ENCODE measurements at regions not wholly inside any gene's neighbourhood (a gene's known extent, or its start where the extent isn't known, plus 50 kb on each side); places are given as distances from the start of the nearest gene placed in this dataset.

DNA sequence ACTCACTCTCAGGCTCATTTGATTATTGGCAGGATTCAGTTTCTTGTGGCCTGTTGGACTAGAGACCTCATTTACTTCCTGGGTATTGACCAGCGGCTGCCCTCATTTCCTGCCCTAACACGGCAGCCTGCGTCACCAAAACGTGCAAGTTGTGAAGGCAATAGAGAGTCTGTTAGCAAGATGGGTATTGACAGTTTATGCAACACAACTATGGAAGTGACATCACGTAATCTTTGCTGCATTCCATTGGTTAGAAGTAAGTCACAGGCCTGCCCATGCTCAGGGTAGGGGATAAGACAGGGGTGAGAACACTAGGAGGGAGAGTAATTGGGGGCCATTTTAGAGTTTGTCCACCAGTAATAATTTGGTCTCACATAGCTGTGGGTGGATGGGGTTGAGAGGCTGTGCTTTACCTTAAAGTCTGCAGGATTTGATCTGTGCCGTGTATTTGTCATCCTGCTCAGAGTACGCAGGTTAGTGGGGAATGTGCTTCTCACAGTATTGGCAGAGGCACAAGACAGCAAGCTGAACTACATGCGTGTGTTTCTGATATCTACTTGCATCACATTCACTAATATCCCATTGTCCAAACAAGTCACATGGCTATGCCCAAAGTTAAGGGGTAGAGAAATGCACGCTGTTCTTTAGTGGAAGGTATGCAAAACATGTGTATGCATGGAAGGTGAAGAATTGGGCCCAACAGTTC lies 83.3 kb downstream of the EDEM1 start:
- intact Hi-C loops (cut with DNase I): no loop called here
- no peaks in the 10 kb centered on the region for H3K36me3 ChIP-seq
- H3K4me3 ChIP-seq: no peak overlapping the region
- H3K27me3 ChIP-seq (replicated peaks; ENCODE audit: insufficient read depth): no peaks in the 10 kb centered on the region
- TF ChIP-seq CTCF (IDR thresholded peaks at IDR 0.05) (no peak), POLR2AphosphoS5 (IDR thresholded peaks at IDR 0.05) (no peak), POLR2A (IDR thresholded peaks at IDR 0.05) (no peak)
- 83% methylated on average over 9 of the region's 9 CpGs for WGBS
- H3K4me1 ChIP-seq (replicated peaks): no peaks in the 10 kb centered on the region
- no peak for DNase-seq (ENCODE audit: low spot score)
- H3K9me3 ChIP-seq: no peaks in the 10 kb centered on the region
- H3K27ac ChIP-seq: no peak overlapping the region

- Histone ChIP-seq H3K36me3 (no peaks in the 10 kb centered on the region), H3K27me3 (replicated peaks; ENCODE audit: insufficient read depth) (no peaks in the 10 kb centered on the region), H3K4me3 (no peak overlapping the region), H3K27ac (no peak overlapping the region), H3K9me3 (no peaks in the 10 kb centered on the region), H3K4me1 (replicated peaks) (no peaks in the 10 kb centered on the region)
- WGBS: 79% methylated on average over 4 of the region's 4 CpGs
- DNase-seq (ENCODE audit: low spot score): no peak
- TF ChIP-seq POLR2AphosphoS5 (IDR thresholded peaks at IDR 0.05): no peak
- TF ChIP-seq CTCF (IDR thresholded peaks at IDR 0.05): no peak
- no peak for TF ChIP-seq POLR2A (IDR thresholded peaks at IDR 0.05)
- intact Hi-C loops (cut with DNase I): no loop called here
Observed at GRCh38 chr3:5271372-5271683, 83.8 kb downstream of the EDEM1 start.

DNA sequence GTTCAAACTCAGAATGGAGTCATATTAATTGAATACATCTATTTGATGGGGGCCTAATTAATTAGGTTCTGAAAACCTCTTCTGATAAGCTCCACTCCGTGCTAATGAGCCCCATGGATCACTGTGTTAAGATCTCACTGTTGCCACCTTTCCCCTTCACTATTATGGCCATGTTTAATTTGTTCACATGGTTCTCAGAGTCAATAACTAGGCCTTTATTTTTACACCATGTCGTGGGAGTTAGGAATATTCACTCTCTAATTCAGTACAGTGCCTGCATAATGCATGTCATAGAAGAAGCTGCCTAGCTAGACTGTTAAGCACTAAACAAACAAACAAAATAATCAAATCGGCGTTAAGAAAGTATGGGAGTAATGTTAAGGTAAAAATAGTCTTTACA lies 84.9 kb downstream of the EDEM1 start:
- 43% methylated on average over 4 of the region's 4 CpGs for WGBS

GRCh38 chr3:5274091-5274490 lies 86.6 kb downstream of the EDEM1 start:
- intact Hi-C loops (cut with DNase I): no loop called here
- WGBS: 61% methylated on average over 1 of the region's 1 CpG
- H3K27ac ChIP-seq: no peak overlapping the region
- no peak overlapping the region for H3K4me3 ChIP-seq
- no peaks in the 10 kb centered on the region for H3K4me1 ChIP-seq (replicated peaks)
- no peak for DNase-seq (ENCODE audit: low spot score)
- TF ChIP-seq POLR2A (IDR thresholded peaks at IDR 0.05) (no peak), CTCF (IDR thresholded peaks at IDR 0.05) (no peak), POLR2AphosphoS5 (IDR thresholded peaks at IDR 0.05) (no peak)
- H3K27me3 ChIP-seq (replicated peaks; ENCODE audit: insufficient read depth): no peaks in the 10 kb centered on the region
- H3K36me3 ChIP-seq: no peaks in the 10 kb centered on the region
- no peaks in the 10 kb centered on the region for H3K9me3 ChIP-seq

More for the DNA sequence above, 84.9 kb downstream of the EDEM1 start:
- H3K36me3 ChIP-seq: no peaks in the 10 kb centered on the region
- no peaks in the 10 kb centered on the region for H3K4me1 ChIP-seq (replicated peaks)
- intact Hi-C loops (cut with DNase I): no loop called here
- DNase-seq (ENCODE audit: low spot score): no peak
- TF ChIP-seq POLR2AphosphoS5 (IDR thresholded peaks at IDR 0.05) (no peak), CTCF (IDR thresholded peaks at IDR 0.05) (no peak), POLR2A (IDR thresholded peaks at IDR 0.05) (no peak)
- H3K9me3 ChIP-seq: no peaks in the 10 kb centered on the region
- no peak overlapping the region for H3K27ac ChIP-seq
- H3K27me3 ChIP-seq (replicated peaks; ENCODE audit: insufficient read depth): no peaks in the 10 kb centered on the region
- no peak overlapping the region for H3K4me3 ChIP-seq

DNA sequence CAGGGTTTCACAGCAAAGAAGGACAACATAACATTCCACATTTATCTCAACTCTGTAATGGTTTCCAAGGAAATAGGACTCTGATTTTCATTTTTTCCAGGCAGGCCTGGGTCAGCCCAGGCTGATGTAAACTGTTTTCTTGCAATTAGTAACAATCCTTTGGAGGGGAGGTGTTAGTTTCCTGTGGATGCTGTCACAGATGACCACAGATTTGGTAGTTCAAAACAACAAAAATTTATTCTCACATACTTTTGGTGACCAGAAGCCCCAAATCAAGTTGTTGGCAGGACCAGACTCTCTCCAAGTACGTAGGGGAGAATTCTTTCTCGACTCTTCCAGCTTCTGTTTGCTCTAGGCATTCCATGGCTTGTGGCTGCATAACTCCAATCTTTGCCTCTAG lies 88.0 kb downstream of the EDEM1 start:
- no peak overlapping the region for H3K27ac ChIP-seq
- WGBS: 36% methylated on average over 2 of the region's 2 CpGs
- DNase-seq (ENCODE audit: low spot score): no peak
- H3K4me3 ChIP-seq: no peak overlapping the region
- TF ChIP-seq POLR2AphosphoS5 (IDR thresholded peaks at IDR 0.05) (no peak), POLR2A (IDR thresholded peaks at IDR 0.05) (no peak), CTCF (IDR thresholded peaks at IDR 0.05) (no peak)
- intact Hi-C loops (cut with DNase I): no loop called here
- no peaks in the 10 kb centered on the region for H3K9me3 ChIP-seq
- H3K36me3 ChIP-seq: no peaks in the 10 kb centered on the region
- no peaks in the 10 kb centered on the region for H3K27me3 ChIP-seq (replicated peaks; ENCODE audit: insufficient read depth)
- no peaks in the 10 kb centered on the region for H3K4me1 ChIP-seq (replicated peaks)

Measured in prostate gland (tissue), 2 donors.